HG03097 (cell line): ENCODE measurements at regions not wholly inside any gene's neighbourhood (a gene's known extent, or its start where the extent isn't known, plus 50 kb on each side); places are given as distances from the start of the nearest gene placed in this dataset.

Experiments used
- ATAC-seq: cut with Tn5 transposase; IDR thresholded peaks from one replicate; pipeline ENCODE4 v1.9.1; 2021; ENCODE audit not compliant: unreplicated experiment, low FRiP score

- no peak for ATAC-seq
Observed at GRCh38 chr15:39054128-39054732, 489.6 kb upstream of the RASGRP1 start.

DNA sequence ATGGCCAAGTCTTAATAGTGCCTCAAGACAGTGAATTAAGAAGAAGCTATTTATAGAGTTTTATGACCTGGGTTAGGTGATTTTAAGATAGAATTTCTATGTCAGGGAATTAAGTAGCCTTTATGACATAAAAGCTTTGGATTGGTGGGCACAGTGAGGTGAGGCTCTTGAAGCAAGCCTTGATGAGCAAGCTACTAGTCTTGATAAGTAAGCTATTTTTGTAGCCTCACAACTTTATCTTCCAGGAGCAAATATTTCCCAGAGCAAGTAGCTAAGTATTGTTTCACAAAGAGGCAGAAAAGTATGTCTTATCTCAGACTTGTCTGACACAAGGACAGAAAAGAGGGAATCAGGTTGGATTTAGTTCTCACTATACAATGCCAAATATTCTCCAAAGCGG, 491.7 kb upstream of the RASGRP1 start:
- no peak for ATAC-seq

DNA sequence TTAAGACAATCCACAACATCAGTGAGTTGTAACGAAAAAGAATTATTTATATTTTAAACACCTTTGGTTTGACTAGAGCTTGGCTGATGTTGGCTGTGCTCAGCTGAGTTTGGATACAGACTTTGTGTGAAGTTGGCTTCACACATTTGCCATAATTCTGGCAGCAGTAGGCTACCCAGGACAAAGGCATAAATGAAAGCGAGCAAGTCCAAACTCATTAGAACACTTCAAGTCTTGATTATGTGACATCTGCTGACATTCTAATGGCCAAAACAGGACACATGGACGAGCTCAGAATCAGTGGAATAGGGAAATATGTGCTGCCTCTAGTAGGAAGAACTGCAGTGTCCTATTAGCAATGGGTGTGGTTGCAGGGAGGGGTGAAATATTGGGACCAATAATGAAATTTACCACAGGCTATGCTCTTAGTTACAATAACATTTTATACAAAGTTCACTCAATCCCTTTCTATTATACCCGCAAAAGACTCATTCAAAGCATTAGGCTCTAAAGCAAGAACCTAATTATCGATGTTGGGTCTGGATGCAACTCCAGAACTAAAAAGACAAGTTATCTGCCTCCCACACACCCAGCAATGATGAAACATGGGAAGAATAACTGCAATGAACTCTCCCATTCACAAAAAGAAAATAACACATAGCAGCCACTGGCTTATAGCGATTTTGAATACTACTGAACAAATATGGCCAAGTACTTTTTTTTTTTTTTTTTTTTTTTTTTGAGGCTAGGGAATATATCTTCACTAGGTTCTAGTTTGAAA, 493.9 kb upstream of the RASGRP1 start:
- no peak for ATAC-seq

- ATAC-seq, result no peak
Observed at GRCh38 chr15:39059917-39060316, 495.3 kb upstream of the RASGRP1 start.

- no peak for ATAC-seq
Observed at GRCh38 chr15:39061952-39062464, 497.4 kb upstream of the RASGRP1 start.

GRCh38 chr15:39066677-39067076, 502.1 kb upstream of the RASGRP1 start:
- ATAC-seq, result no peak

GRCh38 chr15:39074341-39074985, 506.4 kb upstream of the THBS1 start:
- ATAC-seq, result no peak

- ATAC-seq, result no peak
Observed at GRCh38 chr15:39075311-39075710, 505.6 kb upstream of the THBS1 start.

DNA sequence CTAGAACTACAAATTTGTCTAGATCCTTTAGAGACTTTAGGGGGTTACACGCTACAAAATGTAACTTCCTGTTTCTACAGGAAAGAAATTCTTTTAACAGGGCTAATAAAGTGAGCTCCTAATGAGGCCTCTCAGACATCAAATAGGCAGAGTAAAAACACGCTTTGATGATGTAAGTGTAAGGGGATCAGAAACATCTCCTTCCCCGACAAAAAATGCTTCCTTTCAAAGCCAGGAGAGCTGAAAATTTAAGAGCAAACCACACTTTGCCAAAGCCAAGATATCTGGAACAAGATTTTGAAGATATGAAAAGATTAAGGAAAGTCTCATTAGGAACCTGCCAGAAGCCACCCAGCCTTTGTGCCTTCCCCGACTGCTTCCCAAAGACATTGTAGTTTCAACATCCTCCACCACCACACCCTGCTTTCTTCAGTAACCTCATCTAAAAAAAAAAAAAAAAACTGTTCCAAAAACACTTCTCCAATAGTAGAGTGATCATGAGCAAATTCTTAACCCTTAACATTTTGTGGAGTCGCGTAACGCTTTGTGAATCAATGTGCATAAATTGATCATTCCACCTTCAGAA, 505.0 kb upstream of the THBS1 start:
- no peak for ATAC-seq

GRCh38 chr15:39078026-39078425, 502.9 kb upstream of the THBS1 start:
- no peak for ATAC-seq

DNA sequence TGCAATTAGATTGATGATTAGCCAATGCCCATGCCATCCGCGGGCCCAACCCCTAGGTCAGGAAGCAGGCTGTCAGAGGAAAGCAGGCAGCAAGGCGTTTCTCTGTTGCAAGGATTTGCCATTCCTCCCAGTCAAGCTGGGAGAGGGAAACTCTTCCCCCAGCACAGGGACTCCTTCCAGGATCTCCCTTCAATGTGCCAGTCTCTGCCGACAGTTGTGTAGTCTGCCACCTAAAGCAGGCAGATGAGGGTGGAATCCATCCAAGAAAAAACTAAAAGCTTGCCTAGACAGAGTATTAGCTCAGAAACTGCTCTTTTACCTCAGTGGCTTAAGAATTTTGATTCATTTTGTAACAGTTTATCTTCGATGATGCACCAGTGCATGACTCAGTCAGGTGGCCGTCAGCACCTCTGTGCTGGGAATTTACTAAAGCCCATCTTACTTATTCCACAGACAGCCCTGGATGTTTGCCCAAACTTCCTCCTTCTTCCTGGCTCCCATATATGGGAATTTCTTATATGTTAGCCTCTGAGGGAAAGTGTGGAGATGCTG, 501.5 kb upstream of the THBS1 start:
- ATAC-seq, result no peak

DNA sequence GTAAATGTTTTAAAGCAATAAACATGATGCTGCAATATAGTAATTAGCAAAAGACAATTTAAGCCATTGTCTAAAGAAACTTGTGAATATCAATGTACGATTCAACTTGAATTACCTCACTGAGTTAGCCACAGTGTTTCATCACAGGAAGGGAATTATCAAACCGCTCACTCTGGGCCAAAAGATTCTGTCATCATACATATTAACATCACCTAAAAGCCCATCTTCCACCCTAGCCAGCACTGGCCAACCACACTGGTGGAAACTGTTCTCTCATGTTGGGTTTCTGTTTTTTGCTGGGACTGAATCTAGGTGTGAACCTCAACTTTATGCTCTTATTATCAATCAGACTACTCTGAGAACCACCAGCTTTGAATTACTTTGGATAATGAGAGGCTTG, 497.7 kb upstream of the THBS1 start:
- no peak for ATAC-seq

- ATAC-seq, result no peak
Observed at GRCh38 chr15:39084674-39085530, 496.0 kb upstream of the THBS1 start.

DNA sequence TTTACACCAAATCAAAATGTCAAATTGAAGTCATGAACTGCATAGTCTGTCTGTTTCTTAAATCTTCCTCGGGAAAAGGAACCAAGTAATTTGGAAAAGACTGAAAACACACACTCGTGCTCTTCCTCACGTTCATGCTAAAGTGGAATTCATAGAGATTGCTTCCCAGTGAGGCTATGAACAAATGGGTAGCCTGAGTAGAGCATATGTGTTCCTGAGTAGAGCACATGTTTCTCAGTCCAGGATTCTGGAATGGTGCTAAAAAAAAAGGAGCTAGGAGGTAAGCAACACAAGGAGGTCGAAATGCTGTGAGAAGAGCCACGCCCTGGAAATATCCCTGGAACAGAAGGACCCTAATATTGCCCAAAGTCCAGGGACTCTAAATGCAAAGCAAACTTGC, 494.2 kb upstream of the THBS1 start:
- ATAC-seq, result no peak

- no peak for ATAC-seq
Observed at GRCh38 chr15:39088156-39088555, 492.7 kb upstream of the THBS1 start.

DNA sequence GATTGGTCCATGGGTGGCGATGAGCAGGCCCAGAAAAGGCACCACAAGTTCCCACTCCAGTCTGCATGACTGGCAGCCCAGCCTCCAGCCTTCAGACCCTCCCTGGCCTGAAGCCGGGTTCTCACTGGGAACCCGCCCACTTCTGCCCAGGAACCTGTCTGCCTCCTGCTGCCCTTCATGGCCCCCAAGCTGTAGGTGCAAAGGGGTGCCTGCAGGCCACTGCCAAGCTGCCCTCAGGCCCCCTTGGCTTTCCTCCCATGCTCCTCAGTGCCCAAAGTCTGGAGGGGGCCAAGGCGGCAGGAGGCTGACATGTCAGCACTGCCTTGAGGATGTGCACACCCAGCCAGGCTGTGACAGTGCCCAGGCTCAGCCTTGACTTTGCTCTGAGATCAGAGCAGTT, 488.5 kb upstream of the THBS1 start:
- no peak for ATAC-seq

DNA sequence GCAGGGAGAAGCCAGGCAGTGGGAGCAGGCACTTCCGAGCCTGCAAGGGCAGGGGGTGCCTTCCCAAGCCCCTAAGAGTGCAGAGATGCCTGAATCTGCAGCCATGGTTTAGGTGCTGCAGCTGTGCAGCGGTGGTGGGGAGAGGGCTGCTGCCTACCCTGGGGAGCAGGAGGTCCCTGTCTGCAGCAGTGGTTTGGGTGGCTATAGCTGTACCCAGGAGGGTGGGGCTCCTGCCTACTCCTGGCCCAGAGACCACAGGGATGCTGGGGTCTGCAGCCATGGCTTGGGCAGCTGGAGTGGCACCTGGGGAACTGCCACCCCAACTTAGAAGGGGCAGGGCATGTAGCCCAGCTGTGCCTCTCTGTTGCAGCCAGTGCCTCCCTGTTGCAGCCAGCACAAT, 488.1 kb upstream of the THBS1 start:
- ATAC-seq, result no peak

- ATAC-seq, result no peak
Observed at GRCh38 chr15:39094116-39094515, 486.8 kb upstream of the THBS1 start.

DNA sequence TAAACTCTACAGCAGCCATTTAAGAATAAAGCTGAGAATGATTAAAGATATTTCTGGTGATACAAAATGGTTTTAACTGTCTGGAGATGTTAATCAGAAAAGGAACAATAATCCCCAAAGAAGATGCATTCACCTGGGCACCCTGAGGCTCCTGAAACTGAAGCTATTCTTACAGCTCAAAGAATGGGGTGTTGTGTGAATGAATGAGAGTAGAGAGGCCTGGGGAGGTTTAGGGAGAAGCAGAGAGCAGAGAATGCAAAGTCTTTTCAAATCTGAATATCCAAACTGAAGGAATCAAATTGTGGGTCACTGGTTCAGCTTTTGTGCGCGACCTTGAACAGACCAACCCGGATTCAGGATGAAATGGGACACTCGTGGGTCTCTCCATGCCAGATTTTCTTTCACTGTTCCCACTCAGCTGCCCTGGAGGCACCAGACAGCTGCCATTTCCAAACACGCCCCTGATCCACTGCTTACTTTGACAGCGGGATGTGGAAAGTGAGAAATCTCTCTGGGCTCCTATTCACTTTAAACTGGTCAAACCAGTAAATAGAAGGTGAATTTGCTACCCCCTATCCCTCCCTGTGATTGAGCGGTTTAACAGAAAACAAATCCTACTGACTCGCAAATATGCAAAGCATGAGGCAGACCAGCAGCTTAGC, 485.5 kb upstream of the THBS1 start:
- no peak for ATAC-seq
